ENCODE measurements at regions not wholly inside any gene's neighbourhood (a gene's known extent, or its start where the extent isn't known, plus 50 kb on each side); places are given as distances from the start of the nearest gene placed in this dataset.
A peak's percentile ranks its signal among the peaks of the same experiment; 100 is the strongest.

DNA sequence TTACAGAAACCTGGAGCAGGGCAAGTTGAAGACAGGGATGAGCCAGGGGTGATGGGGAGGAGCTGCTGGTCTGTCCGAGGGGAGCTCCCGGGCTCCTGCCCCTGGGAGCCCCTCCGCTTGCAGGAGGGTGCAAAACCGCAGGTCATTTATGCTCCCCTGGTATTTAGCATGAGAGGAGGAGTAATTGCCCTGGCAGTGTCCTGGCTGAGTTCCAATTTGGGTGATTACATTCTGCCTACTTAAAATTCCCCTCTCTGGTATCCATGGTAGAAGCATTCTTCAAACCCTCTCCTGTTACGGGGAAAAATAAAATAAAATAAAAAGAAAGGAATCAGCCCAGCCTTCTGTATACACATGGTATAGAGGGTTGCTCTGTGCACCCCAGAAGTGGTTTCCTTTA, 61.7 kb upstream of the VRK1 start:
- DNase-seq (ENCODE audit: low read depth) = no peak
- H3K4me3 ChIP-seq (ENCODE audit: low read depth, low read length) = no peak overlapping the region
- TF ChIP-seq, protein P1, sequence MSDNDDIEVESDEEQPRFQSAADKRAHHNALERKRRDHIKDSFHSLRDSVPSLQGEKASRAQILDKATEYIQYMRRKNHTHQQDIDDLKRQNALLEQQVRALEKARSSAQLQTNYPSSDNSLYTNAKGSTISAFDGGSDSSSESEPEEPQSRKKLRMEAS (IDR thresholded peaks at IDR 0.05; ENCODE audit: low read depth, low read length) = no peak
- TF ChIP-seq POLR2A (IDR thresholded peaks at IDR 0.05; ENCODE audit: extremely low read depth, insufficient read length) (no peak), MYC (IDR thresholded peaks at IDR 0.05; ENCODE audit: low read depth, low read length) (no peak)
- TF ChIP-seq, protein P2, sequence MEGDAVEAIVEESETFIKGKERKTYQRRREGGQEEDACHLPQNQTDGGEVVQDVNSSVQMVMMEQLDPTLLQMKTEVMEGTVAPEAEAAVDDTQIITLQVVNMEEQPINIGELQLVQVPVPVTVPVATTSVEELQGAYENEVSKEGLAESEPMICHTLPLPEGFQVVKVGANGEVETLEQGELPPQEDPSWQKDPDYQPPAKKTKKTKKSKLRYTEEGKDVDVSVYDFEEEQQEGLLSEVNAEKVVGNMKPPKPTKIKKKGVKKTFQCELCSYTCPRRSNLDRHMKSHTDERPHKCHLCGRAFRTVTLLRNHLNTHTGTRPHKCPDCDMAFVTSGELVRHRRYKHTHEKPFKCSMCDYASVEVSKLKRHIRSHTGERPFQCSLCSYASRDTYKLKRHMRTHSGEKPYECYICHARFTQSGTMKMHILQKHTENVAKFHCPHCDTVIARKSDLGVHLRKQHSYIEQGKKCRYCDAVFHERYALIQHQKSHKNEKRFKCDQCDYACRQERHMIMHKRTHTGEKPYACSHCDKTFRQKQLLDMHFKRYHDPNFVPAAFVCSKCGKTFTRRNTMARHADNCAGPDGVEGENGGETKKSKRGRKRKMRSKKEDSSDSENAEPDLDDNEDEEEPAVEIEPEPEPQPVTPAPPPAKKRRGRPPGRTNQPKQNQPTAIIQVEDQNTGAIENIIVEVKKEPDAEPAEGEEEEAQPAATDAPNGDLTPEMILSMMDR (IDR thresholded peaks at IDR 0.05; ENCODE audit: low read depth, low read length) = no peak

DNA sequence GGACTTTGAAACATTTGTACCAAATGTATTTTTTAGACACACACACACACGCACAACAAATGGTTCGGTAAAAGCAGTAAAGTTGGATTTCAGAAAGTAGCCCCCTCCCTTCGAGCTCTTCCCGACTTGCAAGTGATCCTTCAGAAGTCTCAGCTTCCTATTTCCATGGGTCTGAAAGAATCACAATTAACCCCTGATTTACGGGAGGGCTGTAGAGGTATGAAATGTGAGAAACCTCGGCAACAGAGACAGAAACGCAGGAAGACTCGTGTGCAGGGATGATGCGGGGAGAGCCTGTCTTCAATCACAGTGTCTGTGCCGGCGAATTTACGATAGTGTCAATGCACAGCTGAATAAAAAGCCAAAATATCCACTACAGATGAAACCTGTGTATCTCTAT, 60.7 kb upstream of the VRK1 start:
- DNase-seq (ENCODE audit: low read depth) = no peak
- no peak overlapping the region for H3K4me3 ChIP-seq (ENCODE audit: low read depth, low read length)
- TF ChIP-seq, protein P1 (IDR thresholded peaks at IDR 0.05; ENCODE audit: low read depth, low read length) = no peak
- TF ChIP-seq MYC (IDR thresholded peaks at IDR 0.05; ENCODE audit: low read depth, low read length) (no peak), POLR2A (IDR thresholded peaks at IDR 0.05; ENCODE audit: extremely low read depth, insufficient read length) (no peak)
- TF ChIP-seq, protein P2 (IDR thresholded peaks at IDR 0.05; ENCODE audit: low read depth, low read length) = no peak

DNA sequence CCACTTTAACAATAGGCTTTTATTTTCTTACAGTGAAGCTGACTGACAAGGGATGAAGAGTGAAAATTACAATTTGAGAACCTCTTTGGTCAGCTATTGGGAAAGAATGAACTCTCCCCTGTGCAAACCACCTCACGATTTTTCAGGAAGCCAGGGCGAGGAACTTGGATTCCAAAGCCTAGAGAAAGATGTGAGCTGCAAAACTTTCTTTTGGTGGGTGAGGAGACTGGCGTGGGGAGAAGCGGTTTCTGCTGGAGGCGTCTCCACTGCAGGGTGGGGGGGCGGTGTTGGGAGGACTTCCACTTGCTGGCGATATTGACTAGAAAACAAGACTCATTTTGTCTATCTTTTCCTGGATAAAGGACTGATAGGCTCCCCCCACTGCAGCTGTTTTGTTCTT, 59.3 kb upstream of the VRK1 start:
- DNase-seq (ENCODE audit: low read depth) = no peak
- no peak overlapping the region for H3K4me3 ChIP-seq (ENCODE audit: low read depth, low read length)
- TF ChIP-seq, protein P1 (IDR thresholded peaks at IDR 0.05; ENCODE audit: low read depth, low read length) = no peak
- TF ChIP-seq, protein P2 (IDR thresholded peaks at IDR 0.05; ENCODE audit: low read depth, low read length) = no peak
- TF ChIP-seq MYC (IDR thresholded peaks at IDR 0.05; ENCODE audit: low read depth, low read length) (no peak), POLR2A (IDR thresholded peaks at IDR 0.05; ENCODE audit: extremely low read depth, insufficient read length) (no peak)

DNA sequence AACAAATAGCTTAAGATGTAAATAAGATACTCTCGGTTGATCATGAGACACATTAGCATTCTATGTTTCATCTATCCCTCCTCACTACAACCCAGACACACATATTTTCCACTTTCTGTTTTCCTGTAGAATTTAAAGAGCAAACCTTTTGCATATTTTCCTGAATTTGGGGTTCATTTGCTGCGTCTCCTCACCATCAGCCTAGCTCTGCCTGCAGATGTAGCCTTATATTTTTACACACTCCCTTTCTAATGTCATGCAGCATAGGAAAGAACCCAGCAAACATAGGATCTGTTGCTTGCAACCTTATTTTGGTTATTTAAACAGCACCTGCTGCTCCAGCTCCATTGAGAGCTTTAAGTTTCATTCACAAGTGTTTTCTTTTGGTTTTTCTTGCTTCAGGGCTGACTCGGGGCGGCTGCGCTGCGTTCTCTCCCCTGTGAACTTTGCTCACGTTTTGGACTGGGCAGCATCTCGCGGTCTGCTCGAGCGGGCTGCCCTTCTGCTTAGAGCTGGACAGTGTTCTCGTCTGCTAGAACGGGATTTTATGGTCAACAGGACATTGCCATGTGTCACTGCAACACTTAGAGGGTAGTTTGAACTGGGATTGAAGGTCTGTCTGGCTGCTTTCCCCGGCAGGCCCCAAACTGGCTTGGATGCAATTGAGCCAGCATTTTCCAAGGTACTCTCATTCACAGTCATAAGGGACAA, 57.8 kb upstream of the VRK1 start:
- no peak overlapping the region for H3K4me3 ChIP-seq (ENCODE audit: low read depth, low read length)
- TF ChIP-seq POLR2A (IDR thresholded peaks at IDR 0.05; ENCODE audit: extremely low read depth, insufficient read length) = no peak
- TF ChIP-seq, protein P2 (IDR thresholded peaks at IDR 0.05; ENCODE audit: low read depth, low read length) = no peak
- TF ChIP-seq, protein P1 (IDR thresholded peaks at IDR 0.05; ENCODE audit: low read depth, low read length) = no peak
- no peak for TF ChIP-seq MYC (IDR thresholded peaks at IDR 0.05; ENCODE audit: low read depth, low read length)
- no peak for DNase-seq (ENCODE audit: low read depth)

DNA sequence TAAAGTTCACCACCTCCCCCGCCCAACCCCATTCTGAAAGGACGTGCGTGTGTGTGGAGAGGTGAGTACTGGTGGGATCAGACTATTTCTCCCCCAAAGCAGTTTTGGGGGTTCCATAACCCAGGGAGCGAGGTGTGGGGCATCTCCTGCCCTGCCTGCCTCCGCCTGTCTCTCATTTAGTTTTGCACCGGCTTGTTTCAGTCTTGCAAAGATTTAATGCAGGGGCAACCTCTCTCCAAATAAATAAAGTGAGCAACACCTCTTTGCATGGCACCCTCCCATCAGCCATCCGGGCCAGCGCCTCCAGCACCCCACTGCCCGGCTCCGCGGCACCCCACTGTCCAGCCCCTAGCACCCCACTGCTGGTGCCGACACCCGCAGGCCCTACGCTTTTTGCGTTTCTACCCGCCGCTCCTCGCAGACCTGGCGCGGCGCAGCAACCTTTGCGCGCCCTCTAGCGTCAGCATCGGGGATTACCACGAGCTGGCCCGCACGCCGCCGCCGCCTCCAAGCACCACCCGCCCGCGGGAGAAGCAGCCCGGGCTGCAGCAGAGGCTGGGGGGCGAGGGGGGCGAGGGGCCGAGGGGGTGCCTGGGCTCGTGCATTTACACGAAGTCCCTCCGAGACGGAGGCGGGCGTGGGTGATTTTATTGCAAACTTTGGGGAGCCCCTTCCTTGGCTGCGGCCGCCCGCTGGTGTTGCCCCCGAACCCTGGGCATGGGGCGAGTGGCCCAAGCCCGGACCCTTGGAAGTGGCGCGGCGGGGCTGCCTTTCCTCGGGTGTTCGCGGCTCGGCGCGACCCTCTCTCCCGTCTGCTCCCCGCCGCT, 55.8 kb upstream of the VRK1 start:
- TF ChIP-seq, protein P2 (IDR thresholded peaks at IDR 0.05; ENCODE audit: low read depth, low read length) = peak; percentile 60
- TF ChIP-seq, protein P1 (IDR thresholded peaks at IDR 0.05; ENCODE audit: low read depth, low read length) = peak; percentile 61
- TF ChIP-seq MYC (IDR thresholded peaks at IDR 0.05; ENCODE audit: low read depth, low read length) = no peak
- peak; percentile 65 for DNase-seq (ENCODE audit: low read depth)
- H3K4me3 ChIP-seq (ENCODE audit: low read depth, low read length) = no peak overlapping the region
